WTC11 (cell line): ENCODE measurements at regions not wholly inside any gene's neighbourhood (a gene's known extent, or its start where the extent isn't known, plus 50 kb on each side); places are given as distances from the start of the nearest gene placed in this dataset.

Source experiments
- ATAC-seq: fragments of 200-7000 bp; cut with Tn5 transposase; 2 replicates; pipeline ENCODE4 v1.10.0; 2021; ENCODE audit warnings: mild to moderate bottlenecking, moderate library complexity
- CTCF ChIA-PET: fragments of 300-600 bp; sonication (Branson Sonifier 250); formaldehyde crosslinking; loops from one replicate; lab custom pipeline; 2021; ENCODE audit warnings: antibody characterized with exemption; lab: Charles Lee
- POLR2A ChIA-PET: fragments of 350-600 bp; sonication (Branson Sonifier 250); formaldehyde crosslinking; loops from one replicate; lab custom pipeline; 2021; ENCODE audit warnings: antibody characterized with exemption; lab: Charles Lee
- DNase-seq: peaks from one replicate; pipeline ENCODE4 v3.0.0; 2021; ENCODE audit warnings: low spot score
- H3K27ac Mint-ChIP-seq: 2 replicates; pipeline ENCODE4 v1.8.0; 2021; ENCODE audit warnings: mixed read lengths
- H3K27me3 Mint-ChIP-seq: 2 replicates; pipeline ENCODE4 v1.8.0; 2021; ENCODE audit warnings: low read depth, mild to moderate bottlenecking, moderate library complexity, mixed read lengths
- H3K36me3 Mint-ChIP-seq: 2 replicates; pipeline ENCODE4 v1.8.0; 2021; ENCODE audit warnings: mixed read lengths
- H3K4me1 Mint-ChIP-seq: 2 replicates; pipeline ENCODE4 v1.8.0; 2022; ENCODE audit warnings: mixed read lengths
- H3K4me3 Mint-ChIP-seq: 2 replicates; pipeline ENCODE4 v1.8.0; 2021; ENCODE audit warnings: mild to moderate bottlenecking, moderate library complexity, mixed read lengths
- H3K9me3 Mint-ChIP-seq: 2 replicates; pipeline ENCODE4 v1.8.0; 2021; ENCODE audit warnings: mixed read lengths
- AFF4 ChIP-seq: sonication (generic); formaldehyde crosslinking; IDR thresholded peaks from 2 replicates; pipeline ENCODE4 v1.8.1; 2023; ENCODE audit warnings: mild to moderate bottlenecking, missing genetic modification reagents, borderline replicate concordance
- ARID4B ChIP-seq: sonication (generic); formaldehyde crosslinking; IDR thresholded peaks from 2 replicates; pipeline ENCODE4 v1.8.0; 2023; ENCODE audit warnings: missing genetic modification reagents, mild to moderate bottlenecking, borderline replicate concordance
- ATF2 ChIP-seq: sonication (generic); formaldehyde crosslinking; IDR thresholded peaks from 2 replicates; pipeline ENCODE4 v1.8.1; 2022; ENCODE audit warnings: low read depth, missing genetic modification reagents, borderline replicate concordance
- CREB1 ChIP-seq: sonication (generic); formaldehyde crosslinking; IDR thresholded peaks from 2 replicates; pipeline ENCODE4 v1.8.0; 2023; ENCODE audit warnings: mild to moderate bottlenecking, missing genetic modification reagents
- CREM ChIP-seq: sonication (generic); formaldehyde crosslinking; IDR thresholded peaks from 2 replicates; pipeline ENCODE4 v1.8.1; 2022; ENCODE audit warnings: mild to moderate bottlenecking, missing genetic modification reagents, moderate library complexity
- E2F1 ChIP-seq: sonication (generic); formaldehyde crosslinking; IDR thresholded peaks from 2 replicates; pipeline ENCODE4 v1.8.0; 2022; ENCODE audit warnings: mild to moderate bottlenecking, missing genetic modification reagents
- KAT7 ChIP-seq: sonication (generic); formaldehyde crosslinking; IDR thresholded peaks from 2 replicates; pipeline ENCODE4 v1.8.1; 2023; ENCODE audit warnings: missing genetic modification reagents, mild to moderate bottlenecking, borderline replicate concordance
- MAX ChIP-seq: sonication (generic); formaldehyde crosslinking; IDR thresholded peaks from 2 replicates; pipeline ENCODE4 v1.8.0; 2022; ENCODE audit warnings: mild to moderate bottlenecking, missing genetic modification reagents
- NFYB ChIP-seq: sonication (generic); formaldehyde crosslinking; conservative IDR thresholded peaks from 2 replicates; pipeline ENCODE4 v1.8.0; 2022; ENCODE audit warnings: low read depth, missing genetic modification reagents
- SOX15 ChIP-seq: fragments of 250-450 bp; sonication (Bioruptor Pico); IDR thresholded peaks from 2 replicates; pipeline ENCODE4 v1.9.0; 2021; ENCODE audit warnings: mild to moderate bottlenecking
- USF2 ChIP-seq: sonication (generic); formaldehyde crosslinking; IDR thresholded peaks from 2 replicates; pipeline ENCODE4 v1.8.1; 2023; ENCODE audit warnings: mild to moderate bottlenecking, missing genetic modification reagents, moderate library complexity
- ZNF512 ChIP-seq: sonication (generic); formaldehyde crosslinking; IDR thresholded peaks from 2 replicates; pipeline ENCODE4 v1.8.1; 2022; ENCODE audit warnings: missing genetic modification reagents, borderline replicate concordance
- ZNF671 ChIP-seq: fragments of 250-450 bp; sonication (Bioruptor Pico); IDR thresholded peaks from 2 replicates; pipeline ENCODE4 v1.8.0; 2021; ENCODE audit warnings: mild to moderate bottlenecking

GRCh38 chr6:134754013-134754690, 195.7 kb downstream of the ALDH8A1 start:
- H3K36me3 Mint-ChIP-seq = no peaks in the 10 kb centered on the region
- H3K9me3 Mint-ChIP-seq = no peaks in the 10 kb centered on the region; the same call in 1 of the 2 replicates
- DNase-seq = no peak
- POLR2A ChIA-PET = no interaction called here
- peaks cover 22% of the 10 kb centered on the region for H3K4me1 Mint-ChIP-seq
- CTCF ChIA-PET = no interaction called here
- TF ChIP-seq E2F1 (CRISPR knock-in tag) = no peak
- TF ChIP-seq KAT7 (CRISPR knock-in tag) = no peak
- no peak for TF ChIP-seq CREM (CRISPR knock-in tag)
- TF ChIP-seq MAX = no peak
- no peak for TF ChIP-seq ATF2 (CRISPR knock-in tag)
- TF ChIP-seq ZNF512 (CRISPR knock-in tag) = no peak
- no peak for TF ChIP-seq NFYB (CRISPR knock-in tag)
- TF ChIP-seq AFF4 (CRISPR knock-in tag) = no peak
- TF ChIP-seq SOX15 (CRISPR knock-in tag) = no peak
- TF ChIP-seq CREB1 (CRISPR knock-in tag) = no peak
- no peak for TF ChIP-seq ZNF671 (CRISPR knock-in tag)
- no peak for TF ChIP-seq USF2 (CRISPR knock-in tag)
- no peak for ATAC-seq
- H3K4me3 Mint-ChIP-seq = no peak overlapping the region
- H3K27ac Mint-ChIP-seq = no peak overlapping the region
- H3K27me3 Mint-ChIP-seq = no peaks in the 10 kb centered on the region

- H3K36me3 Mint-ChIP-seq = no peaks in the 10 kb centered on the region
- no peak for ATAC-seq
- ChIA-PET POLR2A (no interaction called here), CTCF (interaction anchor here (0.6 kb wide), 1 partner anchor 62 kb away, joined by 5 read pairs; no protein-coding TSS in a partner anchor)
- no peak for TF ChIP-seq ARID4B (CRISPR knock-in tag)
- no peak for DNase-seq
- H3K4me1 Mint-ChIP-seq = peaks cover 15% of the 10 kb centered on the region
- no peaks in the 10 kb centered on the region for H3K27me3 Mint-ChIP-seq
- no peak overlapping the region for H3K27ac Mint-ChIP-seq
- no peak overlapping the region for H3K4me3 Mint-ChIP-seq
- no peaks in the 10 kb centered on the region; the same call in 1 of the 2 replicates for H3K9me3 Mint-ChIP-seq
These were observed 196.9 kb downstream of the ALDH8A1 start for GRCh38 chr6:134753001-134753400.
